Prostate gland (tissue), 2 donors: ENCODE measurements at regions not wholly inside any gene's neighbourhood (a gene's known extent, or its start where the extent isn't known, plus 50 kb on each side); places are given as distances from the start of the nearest gene placed in this dataset.

Source experiments
- DNase-seq: peaks from one replicate; pipeline ENCODE4 v3.0.0-alpha.2; 2019; ENCODE audit warnings: low spot score
- H3K27ac ChIP-seq, 2 donors: fragments of 200-600 bp; sonication (generic); 2 replicates each; pipeline ENCODE4 v1.5.1; 2017 to 2019
- H3K27me3 ChIP-seq: fragments of 200-600 bp; sonication (generic); replicated peaks from 2 replicates; pipeline ENCODE4 v1.5.1; 2019; ENCODE audit not compliant: insufficient read depth
- H3K36me3 ChIP-seq, 2 donors: fragments of 200-600 bp; sonication (generic); 1 replicate in 1 of 2; 2 replicates in 1 of 2; pipeline versions ENCODE4 v1.5.1 to v1.8.1; 2017 to 2019
- H3K4me1 ChIP-seq: fragments of 200-600 bp; sonication (generic); replicated peaks from 2 replicates; pipeline ENCODE4 v1.5.1; 2019
- H3K4me3 ChIP-seq, 2 donors: fragments of 200-600 bp; sonication (generic); 2 replicates each; pipeline ENCODE4 v1.5.1; 2017 to 2019
- H3K9me3 ChIP-seq: fragments of 200-600 bp; sonication (generic); 2 replicates; pipeline ENCODE4 v1.5.1; 2017
- POLR2A ChIP-seq: fragments of 450-650 bp; IDR thresholded peaks from one replicate; pipeline ENCODE4 v1.6.1; 2016; ENCODE audit warnings: antibody characterized with exemption, mild to moderate bottlenecking
- POLR2AphosphoS5 ChIP-seq: sonication (generic); formaldehyde crosslinking; IDR thresholded peaks from one replicate; pipeline ENCODE4 v1.6.1; 2017; ENCODE audit warnings: antibody characterized with exemption
- WGBS: methylation state at CpG from one replicate; pipeline ENCODE4 v1.1.5; 2018; 5-methylcytosine and 5-hydroxymethylcytosine counted together
- intact Hi-C: fragments of 100-400 bp; cut with DNase I; formaldehyde crosslinking; loops from one replicate; pipeline ENCODE4 v1.14.2; 2022
- TF ChIP-seq, protein P1 (sequence below), 4 experiments: fragments of 200-600 bp in 2 of 4; fragments of 450-650 bp in 2 of 4; sonication (generic) in 2 of 4; IDR thresholded peaks; 1 replicate in 3 of 4; 2 replicates in 1 of 4; pipeline ENCODE4 v1.5.1; 2016 to 2019; ENCODE audit warnings: antibody characterized with exemption in 4 of 4, mild to moderate bottlenecking in 2 of 4, moderate library complexity in 2 of 4

DNA sequence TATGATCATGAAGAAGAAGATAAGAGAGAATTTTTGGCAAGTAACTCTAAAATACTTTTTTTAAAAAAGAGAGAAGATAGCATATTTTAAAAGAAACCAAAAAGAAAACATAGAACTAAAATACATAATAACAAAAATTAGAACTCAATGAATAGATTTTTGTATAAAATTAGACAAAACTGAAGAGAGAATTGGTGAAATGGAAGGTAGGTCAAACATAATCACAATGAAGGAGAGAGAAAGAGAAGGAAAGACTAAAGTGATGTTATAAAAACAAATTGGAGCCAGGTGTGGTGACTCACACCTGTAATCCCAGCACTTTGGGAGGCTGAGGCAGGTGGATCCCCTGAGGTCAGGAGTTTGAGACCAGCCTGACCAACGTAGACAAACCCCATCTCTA is 211.5 kb downstream of the AXIN2 start:
- Histone ChIP-seq H3K36me3 (no peaks in the 10 kb centered on the region), H3K4me3 (no peak overlapping the region), H3K27me3 (no peaks in the 10 kb centered on the region), H3K4me1 (no peaks in the 10 kb centered on the region), H3K9me3 (no peaks in the 10 kb centered on the region), H3K27ac (no peak overlapping the region)
- WGBS: 86% methylated on average over 1 of the region's 1 CpG
- intact Hi-C loops: no loop called here
- DNase-seq: no peak
- no peak for TF ChIP-seq POLR2A
- TF ChIP-seq, protein P1, sequence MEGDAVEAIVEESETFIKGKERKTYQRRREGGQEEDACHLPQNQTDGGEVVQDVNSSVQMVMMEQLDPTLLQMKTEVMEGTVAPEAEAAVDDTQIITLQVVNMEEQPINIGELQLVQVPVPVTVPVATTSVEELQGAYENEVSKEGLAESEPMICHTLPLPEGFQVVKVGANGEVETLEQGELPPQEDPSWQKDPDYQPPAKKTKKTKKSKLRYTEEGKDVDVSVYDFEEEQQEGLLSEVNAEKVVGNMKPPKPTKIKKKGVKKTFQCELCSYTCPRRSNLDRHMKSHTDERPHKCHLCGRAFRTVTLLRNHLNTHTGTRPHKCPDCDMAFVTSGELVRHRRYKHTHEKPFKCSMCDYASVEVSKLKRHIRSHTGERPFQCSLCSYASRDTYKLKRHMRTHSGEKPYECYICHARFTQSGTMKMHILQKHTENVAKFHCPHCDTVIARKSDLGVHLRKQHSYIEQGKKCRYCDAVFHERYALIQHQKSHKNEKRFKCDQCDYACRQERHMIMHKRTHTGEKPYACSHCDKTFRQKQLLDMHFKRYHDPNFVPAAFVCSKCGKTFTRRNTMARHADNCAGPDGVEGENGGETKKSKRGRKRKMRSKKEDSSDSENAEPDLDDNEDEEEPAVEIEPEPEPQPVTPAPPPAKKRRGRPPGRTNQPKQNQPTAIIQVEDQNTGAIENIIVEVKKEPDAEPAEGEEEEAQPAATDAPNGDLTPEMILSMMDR (IDR thresholded peaks at IDR 0.05): no peak
- TF ChIP-seq POLR2AphosphoS5: no peak

DNA sequence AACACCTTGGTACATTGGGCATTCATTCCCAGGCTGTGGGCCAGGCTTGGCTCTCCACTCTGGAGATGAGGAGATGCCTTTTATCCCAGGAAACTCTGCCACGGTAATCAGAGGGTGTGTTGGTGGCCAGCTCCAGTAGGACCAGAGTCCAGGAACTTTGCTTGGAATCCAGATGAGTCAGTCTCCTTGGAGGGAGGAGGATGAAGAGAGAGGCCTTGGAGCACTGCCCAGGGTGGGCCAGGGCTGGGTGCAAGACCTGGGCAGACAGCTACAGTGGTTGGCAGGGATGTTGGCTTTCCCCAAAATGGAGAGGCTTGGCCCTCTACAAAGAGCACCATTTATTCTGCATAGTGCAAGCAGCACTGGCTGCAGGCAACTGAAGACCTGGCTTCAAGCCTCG is 209.0 kb downstream of the RGS9 start:
- intact Hi-C loops: no loop called here
- H3K27me3 ChIP-seq: no peaks in the 10 kb centered on the region
- 79% methylated on average over 2 of the region's 2 CpGs for WGBS
- DNase-seq: no peak
- TF ChIP-seq POLR2AphosphoS5 (no peak), POLR2A (no peak)
- TF ChIP-seq, protein P1 (IDR thresholded peaks at IDR 0.05): no peak
- H3K27ac ChIP-seq: no peak overlapping the region
- H3K9me3 ChIP-seq: no peaks in the 10 kb centered on the region
- H3K4me3 ChIP-seq: no peak overlapping the region
- H3K36me3 ChIP-seq: no peaks in the 10 kb centered on the region
- H3K4me1 ChIP-seq: no peaks in the 10 kb centered on the region

DNA sequence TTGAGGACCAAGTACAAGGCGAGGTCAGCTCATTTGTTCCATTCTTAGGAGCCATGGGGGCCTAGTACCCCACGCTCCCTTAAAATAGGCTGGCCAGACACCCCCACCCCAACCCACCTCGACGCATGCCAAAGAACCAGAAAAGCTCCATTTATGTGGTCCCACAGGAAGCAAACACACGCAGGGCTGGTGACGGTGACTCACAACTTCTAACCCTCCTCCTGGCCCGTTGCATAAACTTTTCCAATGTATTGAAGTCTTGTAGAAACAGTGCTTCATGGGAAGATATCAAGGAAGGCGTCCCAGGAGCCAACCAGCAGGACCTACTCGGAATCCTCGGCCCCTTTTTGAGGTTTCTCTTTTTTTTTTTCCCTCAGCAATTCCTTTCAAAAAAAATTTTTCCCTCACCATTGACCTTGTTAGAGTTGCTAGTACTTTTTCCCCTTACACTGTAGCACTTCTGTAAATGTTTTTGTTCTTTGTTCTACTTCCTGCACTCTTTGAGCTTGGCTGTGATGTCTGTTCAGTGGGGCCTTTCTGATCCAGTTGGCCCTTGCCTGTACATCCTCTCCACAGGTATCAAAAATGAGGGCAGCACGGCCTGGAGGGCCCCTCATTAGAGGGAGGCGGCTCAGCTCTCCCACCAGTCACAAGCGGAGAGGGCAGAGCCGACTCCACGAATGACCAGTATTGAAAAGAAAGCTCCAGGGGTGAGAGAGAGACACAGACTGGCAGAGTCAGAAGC is 208.3 kb downstream of the RGS9 start:
- WGBS: 83% methylated on average over 15 of the region's 15 CpGs
- Histone ChIP-seq H3K4me3 (no peak overlapping the region), H3K9me3 (no peaks in the 10 kb centered on the region), H3K27me3 (no peaks in the 10 kb centered on the region), H3K27ac (no peak overlapping the region), H3K36me3 (no peaks in the 10 kb centered on the region), H3K4me1 (no peaks in the 10 kb centered on the region)
- TF ChIP-seq, protein P1 (IDR thresholded peaks at IDR 0.05): no peak
- TF ChIP-seq POLR2A (no peak), POLR2AphosphoS5 (no peak)
- DNase-seq: no peak
- intact Hi-C loops: no loop called here

DNA sequence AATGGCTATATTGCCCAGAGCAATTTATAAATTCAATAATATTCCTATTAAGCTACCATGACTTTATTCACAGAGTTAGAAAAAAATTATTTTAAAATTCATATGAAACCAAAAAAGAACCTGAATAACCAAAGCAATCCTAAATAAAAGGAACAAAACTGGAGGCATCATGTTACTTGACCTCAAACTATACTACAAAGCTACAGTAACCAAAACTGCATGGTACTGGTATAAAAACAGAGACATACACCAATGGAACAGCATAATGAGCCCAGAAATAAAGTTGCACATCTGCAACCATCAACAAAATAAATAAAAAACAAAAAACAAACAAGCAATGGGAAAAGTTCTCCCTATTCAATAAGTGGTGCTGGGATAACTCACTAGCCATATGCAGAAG is 203.2 kb downstream of the RGS9 start:
- no peak for TF ChIP-seq POLR2AphosphoS5
- TF ChIP-seq, protein P1 (IDR thresholded peaks at IDR 0.05): no peak
- TF ChIP-seq POLR2A: no peak
- intact Hi-C loops: no loop called here
- H3K9me3 ChIP-seq: no peaks in the 10 kb centered on the region

DNA sequence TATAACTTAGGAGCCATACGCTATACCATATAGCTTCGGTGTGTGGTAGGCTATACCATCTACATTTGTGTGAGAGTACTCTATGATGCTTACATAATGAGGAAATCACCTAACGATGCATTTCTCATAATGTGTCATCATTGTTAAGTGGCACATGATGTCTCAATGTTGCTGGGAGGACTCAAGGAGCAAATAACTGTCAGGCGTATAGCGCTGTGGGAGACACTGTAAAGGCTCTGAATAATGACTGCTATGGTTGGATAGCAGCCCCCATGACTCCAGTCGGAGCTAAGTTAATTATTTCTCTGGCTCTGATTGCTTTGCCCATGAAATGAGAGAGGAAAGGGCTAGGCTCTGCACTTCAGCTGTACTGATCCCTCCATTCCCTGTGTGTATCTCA is 197.2 kb downstream of the RGS9 start:
- Histone ChIP-seq H3K36me3 (no peaks in the 10 kb centered on the region), H3K4me1 (no peaks in the 10 kb centered on the region), H3K4me3 (no peak overlapping the region), H3K27ac (no peak overlapping the region), H3K27me3 (no peaks in the 10 kb centered on the region), H3K9me3 (no peaks in the 10 kb centered on the region)
- intact Hi-C loops: no loop called here
- no peak for DNase-seq
- no peak for TF ChIP-seq POLR2AphosphoS5
- no peak for TF ChIP-seq POLR2A
- TF ChIP-seq, protein P1 (IDR thresholded peaks at IDR 0.05): no peak
- 87% methylated on average over 6 of the region's 6 CpGs for WGBS

More for the DNA sequence above, 203.2 kb downstream of the RGS9 start:
- DNase-seq: no peak
- Histone ChIP-seq H3K4me1 (no peaks in the 10 kb centered on the region), H3K36me3 (no peaks in the 10 kb centered on the region), H3K4me3 (no peak overlapping the region), H3K27me3 (no peaks in the 10 kb centered on the region), H3K27ac (no peak overlapping the region)
